GM18907 (cell line): ENCODE measurements at regions not wholly inside any gene's neighbourhood (a gene's known extent, or its start where the extent isn't known, plus 50 kb on each side); places are given as distances from the start of the nearest gene placed in this dataset.
"Not testable (repeated sequence)": the region's sequence is repeated elsewhere in the genome, so short reads cannot be mapped to it uniquely, and the experiment has no call there.

ENCODE experiments used
- ATAC-seq: cut with Tn5 transposase; IDR thresholded peaks from one replicate; pipeline ENCODE4 v1.9.1; 2021; ENCODE audit warnings: mild to moderate bottlenecking, moderate library complexity; ENCODE audit not compliant: unreplicated experiment

DNA sequence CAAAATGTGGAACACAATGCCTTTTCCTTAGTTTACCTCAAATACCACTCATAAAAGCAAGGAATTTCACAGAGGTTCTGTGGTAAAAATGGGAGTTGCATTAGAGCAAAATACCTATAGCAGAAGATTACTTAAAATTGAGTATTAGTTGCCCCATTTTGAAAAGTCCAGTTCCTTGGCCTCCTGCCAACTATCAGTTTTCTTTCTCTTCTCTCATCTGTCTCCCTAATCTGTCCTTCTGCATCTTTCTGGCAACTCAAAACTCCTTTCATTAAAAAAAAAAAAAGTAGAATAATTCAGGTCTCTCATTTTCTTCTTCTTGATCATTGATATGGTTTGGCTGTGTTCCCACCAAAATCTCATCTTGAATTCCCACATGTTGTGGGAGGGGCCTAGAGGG lies 127.3 kb downstream of the ATP23 start:
- ATAC-seq = no peak

DNA sequence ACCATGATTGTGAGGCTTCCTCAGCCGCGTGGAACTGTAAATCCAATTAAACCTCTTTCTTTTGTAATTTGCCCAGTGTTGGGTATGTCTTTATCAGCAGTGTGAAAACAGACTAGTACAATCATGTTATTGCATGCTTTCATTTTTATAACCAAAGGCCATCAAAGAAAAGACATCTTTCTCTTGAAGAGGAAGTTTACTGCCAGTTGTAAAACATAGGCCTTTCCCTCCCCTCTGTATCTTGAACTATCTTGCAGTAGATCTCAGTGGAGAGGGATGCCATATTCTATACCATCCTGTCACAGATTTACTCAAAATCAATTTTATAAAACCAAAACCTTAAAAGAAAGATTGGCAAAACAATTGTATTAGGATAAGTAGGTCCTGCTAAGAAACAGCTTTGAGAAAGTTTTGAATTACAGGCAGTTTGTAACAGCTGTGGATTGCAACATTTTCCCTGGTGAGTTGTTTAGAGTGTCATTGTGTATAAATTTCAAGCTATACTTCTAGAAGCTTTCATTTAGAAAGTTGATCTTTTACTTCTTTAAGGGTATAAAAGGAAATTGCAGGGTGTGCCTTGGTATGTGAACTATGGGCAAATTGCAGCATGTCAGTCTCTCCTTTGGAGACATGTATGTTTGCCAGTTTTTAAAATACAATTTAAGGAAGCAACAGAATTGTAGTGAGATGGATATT lies 128.0 kb downstream of the ATP23 start:
- ATAC-seq = no peak

DNA sequence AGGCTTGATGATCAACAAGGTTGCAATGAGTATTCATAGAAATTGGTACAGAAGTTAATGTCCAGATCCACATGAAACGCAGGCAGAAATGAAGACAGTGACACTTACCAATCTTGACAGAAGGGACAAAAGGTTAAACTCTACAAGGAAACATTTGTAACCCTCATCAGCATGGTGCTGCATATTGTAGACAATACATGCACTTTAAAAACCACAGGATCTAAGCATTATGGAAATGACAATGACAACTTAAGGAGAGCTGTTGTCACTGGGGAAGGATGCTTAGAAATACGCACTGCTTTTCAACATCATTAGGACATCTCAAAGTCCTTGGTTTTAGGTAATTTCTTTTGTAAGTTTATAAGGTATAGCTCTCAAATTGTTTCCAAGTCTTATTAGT lies 130.6 kb downstream of the ATP23 start:
- ATAC-seq = no peak

DNA sequence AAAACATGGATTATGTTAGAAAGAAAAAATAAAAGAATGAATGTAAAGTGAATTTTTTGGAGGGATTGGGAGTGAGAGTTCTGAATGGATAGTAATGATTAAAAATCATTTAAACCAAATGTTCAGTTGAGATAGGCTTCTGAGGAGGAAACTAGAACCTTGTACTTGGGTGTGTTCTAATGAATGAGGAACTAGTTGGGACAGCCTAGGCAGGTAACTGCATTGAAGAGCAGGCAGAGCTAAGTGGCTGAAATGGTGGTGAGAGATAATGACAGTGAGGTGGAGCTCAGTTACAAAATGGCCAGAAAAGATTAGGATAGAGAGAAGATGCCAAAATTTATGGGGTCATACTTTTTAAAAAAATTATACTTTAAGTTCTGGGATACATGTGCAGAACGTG lies 132.9 kb downstream of the ATP23 start:
- ATAC-seq = no peak

DNA sequence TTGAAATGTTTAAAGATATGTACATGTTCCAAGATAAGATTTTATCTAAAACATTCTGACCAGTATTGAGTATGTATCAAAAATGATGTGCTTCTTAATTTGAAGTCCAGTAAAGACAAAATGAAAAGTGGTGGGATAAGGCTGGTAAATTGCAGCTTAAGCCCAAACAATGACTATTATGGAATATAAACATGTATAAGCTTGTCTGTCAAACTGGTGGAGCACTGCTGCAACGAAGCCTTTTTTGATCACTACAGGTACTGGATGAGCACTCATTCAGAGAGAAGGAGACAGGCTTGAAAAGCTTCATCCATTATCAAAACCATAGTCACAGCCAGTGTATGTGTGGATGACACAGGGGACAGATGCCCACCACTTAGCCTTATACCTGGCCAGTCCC lies 138.4 kb downstream of the ATP23 start:
- no peak for ATAC-seq

DNA sequence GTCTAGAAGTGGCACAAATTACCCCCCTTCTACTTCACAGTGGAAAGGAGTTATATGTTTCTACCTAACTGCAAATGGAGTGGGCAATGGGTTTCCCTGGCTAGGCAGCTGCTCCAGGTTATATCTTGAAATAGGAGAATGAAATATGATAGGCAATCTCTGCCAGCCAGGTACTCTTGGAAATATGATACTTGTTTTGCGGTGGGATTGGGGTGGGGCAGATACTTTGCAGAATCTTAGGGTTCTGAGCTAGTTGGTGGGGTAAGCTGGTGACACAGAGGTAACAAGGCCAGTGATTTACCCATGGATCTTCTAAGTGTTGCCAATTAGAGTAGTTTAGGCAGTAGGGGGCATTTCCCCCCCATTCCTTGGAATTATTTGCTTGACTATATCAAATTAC lies 140.1 kb downstream of the ATP23 start:
- ATAC-seq = no peak

DNA sequence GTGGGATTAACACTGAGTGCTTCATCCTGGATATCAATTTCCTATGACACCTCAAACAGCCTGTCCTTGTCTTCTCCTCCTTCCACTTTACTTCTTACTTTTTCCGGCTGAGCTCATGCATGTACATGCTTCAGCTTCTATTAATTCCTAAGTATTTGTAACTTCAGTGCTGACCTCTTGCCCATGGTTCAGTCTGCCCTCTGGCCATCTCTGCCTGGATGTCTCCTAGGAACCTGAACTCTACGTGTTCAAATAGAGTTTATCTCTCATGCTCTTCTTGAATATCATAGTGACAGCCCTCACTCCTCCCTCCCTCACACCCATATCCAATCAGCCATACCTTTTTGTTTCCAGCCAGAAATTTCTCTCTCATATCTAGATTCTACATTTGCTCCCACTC lies 141.6 kb downstream of the ATP23 start:
- ATAC-seq = no peak

DNA sequence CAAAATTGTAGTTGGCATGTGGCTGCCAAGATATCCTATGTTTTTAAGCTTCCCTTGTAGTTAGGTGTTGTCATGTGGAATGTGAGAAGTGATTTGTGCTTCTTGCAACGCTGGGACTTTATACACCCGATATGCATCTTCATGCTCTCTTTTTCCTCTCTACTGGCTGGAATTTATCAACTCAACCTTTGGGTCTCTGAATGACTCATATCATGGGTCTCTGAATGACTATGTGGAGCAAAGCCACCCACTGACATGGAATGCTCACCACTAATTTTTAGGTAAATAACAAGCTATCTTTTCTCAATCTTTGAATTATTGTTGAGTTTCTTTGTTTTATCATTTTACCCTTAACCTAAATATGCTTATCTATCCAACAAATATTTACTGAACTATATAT lies 144.6 kb downstream of the ATP23 start:
- no peak for ATAC-seq

DNA sequence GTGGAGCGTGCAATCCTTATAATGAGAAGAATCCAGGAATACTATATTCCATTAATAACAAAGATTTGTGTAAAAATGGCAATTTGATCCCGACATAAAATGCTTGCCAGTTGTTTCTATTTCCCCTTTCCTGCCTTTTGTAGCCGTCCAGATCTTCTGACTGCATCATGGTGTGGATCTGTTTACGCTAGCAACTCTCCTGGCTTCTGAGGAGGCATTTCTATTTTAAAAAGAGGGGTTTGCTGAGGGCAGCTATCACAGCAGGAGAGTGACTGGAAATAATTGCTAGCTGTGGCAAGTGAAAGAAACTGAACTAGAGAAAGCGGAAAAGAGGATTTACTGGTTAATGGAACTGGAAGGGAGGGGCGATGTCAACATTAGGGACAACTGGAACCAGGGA lies 145.6 kb downstream of the ATP23 start:
- no peak for ATAC-seq

DNA sequence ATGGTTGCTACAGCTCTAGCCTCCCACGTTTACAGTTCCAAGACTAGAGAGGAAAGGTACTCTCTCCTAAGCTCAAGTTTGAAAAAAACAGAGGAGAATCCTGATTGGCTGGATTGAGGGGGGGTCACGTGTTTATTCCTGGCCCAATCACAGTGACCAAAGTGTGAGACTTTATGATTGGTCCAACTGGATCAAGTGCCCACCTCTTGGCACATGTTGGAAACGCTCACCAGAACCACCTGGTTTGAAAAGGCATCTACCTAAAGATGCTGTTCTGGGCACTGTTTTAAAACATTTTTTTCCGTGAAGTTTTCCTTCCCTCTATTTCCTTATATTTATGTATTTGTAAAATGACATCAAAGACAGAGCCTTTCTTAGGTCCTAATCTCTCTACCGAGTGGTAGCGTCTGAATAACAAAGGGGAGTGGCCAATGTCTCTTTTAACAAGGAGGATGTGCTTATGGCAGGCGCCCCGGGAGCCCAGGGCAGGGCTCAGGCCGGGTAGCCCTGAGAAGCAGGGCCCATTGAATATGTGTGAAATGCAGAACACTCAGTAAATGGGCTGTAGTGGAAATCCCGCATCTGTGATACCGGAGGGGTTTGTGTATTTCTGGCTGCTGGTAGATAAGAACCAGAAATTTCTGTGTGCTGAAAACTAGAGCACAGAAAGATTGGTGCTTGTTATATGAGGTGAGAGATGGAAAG lies 146.2 kb downstream of the ATP23 start:
- no peak for ATAC-seq

DNA sequence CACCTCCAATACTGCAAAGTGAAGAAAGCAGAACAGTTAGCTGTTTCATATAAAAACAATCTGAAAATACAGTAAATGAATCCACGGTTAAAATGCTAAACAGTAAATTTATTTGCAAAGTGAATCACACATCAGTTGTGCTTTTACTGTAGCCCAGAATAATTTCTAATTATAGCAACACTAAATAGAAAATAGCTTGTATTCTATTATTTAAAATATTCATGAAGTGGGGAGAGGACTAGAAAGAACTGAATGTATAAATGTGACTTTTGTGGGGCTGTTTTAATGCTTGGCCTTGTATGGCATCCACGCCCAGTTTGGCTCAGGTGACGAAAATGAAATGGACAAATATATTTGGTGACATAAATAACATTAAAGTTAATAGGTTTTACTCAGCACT lies 148.2 kb downstream of the ATP23 start:
- ATAC-seq = no peak

DNA sequence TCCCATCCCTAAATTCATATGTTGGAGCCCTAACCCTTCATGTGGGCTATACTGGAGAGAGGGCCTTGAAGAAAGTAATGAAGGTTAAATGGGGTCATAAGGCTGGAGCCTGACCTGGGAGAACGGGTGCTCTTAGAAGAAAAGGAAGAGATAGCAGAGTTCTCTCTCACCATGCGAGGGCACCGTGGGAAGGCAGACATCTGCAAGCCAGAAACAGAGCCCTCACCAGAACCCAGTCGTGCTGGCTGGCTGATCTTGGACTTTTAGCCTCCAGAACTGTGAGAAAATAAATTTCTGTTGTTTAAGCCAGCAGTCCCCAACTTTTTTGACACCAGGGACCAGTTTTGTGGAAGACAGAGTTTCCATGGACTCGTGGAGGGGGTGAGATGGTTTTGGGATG lies 149.3 kb downstream of the ATP23 start:
- no peak for ATAC-seq

DNA sequence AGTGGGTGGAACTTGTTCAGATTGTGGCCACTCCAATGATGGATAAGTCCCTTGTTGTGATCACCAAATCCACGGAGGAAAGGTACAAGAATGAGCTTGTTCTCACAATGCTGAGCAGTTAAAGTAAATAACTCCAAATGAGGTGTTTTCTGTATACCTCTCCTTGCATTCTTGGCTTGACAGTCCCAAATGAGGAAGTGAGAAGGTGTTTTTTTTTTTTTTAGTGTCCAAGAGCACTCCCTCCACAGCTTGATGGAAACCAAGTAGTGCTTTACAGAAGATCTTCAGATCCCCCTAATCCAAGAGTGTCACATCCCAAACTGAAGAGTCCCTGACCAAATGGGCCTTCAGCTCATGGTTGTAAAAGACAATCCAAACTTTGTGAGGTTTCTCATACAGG lies 153.6 kb downstream of the ATP23 start:
- ATAC-seq = no peak

DNA sequence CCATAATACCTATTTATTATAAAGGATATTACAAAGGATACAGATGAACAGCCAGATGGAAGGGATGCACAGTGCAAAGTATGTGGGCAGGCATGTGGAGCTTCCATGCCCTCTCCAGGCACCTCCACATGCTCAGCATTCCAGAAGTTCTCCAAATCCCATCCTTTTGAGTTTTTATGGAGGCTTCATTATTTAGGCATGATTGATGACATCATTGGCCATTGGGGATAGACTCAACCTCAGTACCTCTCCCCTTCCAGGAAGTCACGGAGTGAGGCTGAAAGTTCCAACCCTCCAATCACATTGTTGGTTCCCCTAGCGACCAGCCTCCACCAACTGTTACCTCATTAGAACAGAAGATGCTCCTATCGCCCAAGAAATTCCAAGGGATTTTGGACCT lies 156.4 kb downstream of the ATP23 start:
- no peak for ATAC-seq

DNA sequence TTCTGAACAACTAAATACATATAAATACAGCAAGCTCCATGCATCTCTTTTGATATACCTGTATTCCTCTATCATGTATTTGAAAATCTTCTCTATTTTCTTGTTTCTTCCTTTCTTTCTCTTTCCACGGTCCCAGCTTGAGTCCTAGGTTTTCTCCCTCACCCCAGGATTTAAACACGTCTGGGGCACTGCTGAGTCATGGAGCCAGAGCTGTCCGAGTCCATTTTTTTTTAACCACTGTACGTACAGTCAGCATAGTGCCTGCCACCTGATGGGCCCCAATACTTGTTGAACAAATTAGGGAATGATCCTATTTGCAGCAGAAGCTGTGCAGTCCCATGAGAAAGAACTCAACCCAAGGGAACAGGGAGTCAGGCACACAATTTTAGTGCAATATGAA lies 158.1 kb downstream of the ATP23 start:
- no peak for ATAC-seq

DNA sequence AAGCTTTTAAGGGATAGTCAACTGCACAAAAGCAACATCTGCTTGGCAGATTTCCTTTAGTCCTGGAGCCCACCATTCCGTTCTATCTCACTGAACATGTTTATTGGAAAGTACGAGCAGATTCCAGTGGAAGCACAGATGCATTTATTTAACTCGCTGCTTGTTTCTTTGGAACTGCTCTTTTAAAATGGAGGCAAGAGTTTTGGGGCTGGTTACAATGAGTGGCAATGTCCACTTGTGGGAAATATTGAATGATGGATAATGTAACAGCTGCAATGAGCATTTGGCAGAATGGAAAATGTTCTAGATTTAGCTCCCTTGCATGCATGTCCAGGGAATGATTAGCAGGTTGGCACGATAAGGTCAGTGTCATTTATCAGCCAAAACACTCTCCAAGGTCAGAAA lies 163.0 kb downstream of the ATP23 start:
- no peak for ATAC-seq

DNA sequence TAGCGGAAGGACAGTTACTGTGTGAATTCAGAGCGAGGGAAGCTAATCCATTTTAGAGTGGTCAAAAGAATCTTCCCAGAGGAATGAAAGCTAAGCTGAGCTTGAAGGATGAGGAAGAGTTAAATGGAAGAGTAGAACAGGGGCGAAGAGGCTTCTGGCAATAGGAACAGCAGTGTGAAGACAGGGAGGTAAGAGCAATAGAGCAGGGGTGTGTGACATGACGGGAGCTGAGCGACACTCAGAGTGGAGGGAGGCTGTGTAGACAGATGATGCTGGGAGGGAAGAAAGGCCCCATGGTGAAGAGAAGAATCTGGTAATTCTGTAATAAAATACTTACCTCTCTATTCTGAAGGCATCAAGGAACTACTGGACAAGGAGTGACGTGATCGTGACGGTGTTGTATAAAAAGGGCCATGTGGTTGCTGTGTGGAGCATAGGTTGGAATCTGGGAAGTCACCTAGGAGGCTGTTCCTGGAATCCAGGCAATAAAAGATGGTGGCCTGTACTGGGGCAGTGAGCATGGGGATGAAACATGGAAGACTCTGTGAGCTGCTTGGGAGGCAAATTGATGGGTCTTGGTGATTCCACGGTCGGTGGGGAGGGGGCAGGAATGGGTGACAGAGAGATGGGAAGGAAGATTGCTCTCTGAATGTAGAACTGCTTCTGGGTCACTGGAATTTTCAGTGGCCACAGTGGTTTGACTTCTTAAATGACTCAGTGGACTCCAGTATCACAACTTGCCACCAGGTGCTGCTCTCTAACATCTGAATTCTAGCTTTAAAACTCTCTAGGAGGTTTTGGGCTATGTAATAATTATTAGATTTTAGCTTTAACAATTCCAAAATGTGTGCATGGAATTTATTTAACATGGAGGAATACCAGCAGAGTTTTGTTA lies 164.1 kb downstream of the ATP23 start:
- ATAC-seq = no peak

DNA sequence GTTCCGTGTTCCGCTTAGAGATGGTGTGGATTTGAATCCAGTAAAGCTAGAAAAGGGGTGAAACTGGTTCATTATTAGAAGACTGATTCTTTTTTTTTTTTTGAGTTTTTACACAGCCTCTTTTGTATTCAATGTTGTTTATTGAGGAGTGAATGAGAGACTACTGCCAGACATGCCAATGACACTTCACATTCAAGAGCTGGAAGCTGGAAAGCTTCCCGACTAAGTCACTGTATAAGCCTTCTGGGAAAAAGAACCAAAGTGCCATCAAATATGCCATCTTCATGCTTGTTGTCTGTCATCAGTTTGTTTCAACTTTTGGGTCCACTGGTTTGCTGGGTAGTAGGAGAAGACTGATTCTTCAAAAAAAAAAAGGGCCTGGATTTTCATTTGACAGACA lies 164.8 kb downstream of the ATP23 start:
- ATAC-seq = no peak

DNA sequence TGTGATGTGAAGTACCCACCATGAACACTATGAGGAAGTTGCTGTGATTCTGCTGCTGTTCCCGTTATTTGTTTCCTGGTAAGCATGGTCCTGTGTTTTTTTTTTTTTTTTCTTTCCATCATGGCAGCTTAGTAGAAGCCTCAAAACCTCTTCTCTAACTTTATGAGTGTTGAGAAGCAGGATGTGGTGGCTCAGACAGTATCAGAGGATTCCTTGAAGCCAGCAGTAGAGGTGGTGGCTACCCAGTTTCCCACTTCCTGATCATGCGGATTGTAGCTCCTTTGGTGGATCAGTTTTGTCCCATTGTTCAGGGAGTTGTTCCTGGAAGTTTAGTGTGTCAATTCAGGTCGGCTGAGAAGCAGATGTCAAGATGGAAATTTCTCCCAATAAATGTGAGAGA lies 175.8 kb downstream of the ATP23 start:
- ATAC-seq = no peak

DNA sequence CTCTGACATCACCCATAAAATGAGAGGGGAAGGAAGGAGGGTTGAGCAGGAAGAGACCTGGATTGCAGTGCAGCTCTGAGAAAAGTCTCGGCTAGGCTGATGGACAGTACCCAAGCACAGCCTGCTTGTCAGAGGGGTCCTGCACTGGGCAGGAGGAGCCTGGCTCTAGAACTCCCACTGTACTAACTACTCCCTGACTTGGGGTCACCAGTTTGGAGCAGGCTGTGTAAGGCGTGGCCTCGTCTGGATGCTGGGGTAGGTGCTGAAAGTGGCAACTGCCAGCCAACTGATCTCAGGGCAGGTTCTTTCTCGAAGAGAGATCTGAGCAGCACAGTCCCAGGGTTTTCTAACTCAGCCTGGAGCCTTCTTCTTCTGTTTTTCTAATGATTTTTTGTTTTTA lies 176.3 kb downstream of the ATP23 start:
- no peak for ATAC-seq

DNA sequence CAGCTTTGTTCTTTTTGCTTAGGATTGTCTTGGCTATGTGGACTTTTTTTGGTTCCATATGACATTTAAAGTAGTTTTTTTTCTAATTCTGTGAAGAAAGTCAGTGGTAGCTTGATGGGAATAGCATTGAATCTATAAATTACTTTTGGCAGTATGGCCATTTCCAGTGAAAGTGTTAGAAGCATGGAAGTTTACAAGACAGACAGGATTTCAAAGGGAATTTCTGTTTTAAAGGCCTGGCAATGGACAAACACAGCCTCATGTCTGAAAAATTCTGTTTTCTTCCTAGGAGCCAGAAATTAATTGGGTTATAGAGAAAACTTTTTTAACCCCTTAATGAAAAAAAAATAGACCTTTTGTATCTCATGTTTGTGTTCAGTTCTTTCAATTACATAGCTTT lies 184.4 kb downstream of the ATP23 start:
- not testable (repeated sequence) for ATAC-seq
